SK-N-MC (cell line): ENCODE measurements at regions not wholly inside any gene's neighbourhood (a gene's known extent, or its start where the extent isn't known, plus 50 kb on each side); places are given as distances from the start of the nearest gene placed in this dataset.
"Not testable (repeated sequence)": the region's sequence is repeated elsewhere in the genome, so short reads cannot be mapped to it uniquely, and the experiment has no call there.

Source experiments
- DNase-seq: peaks from one replicate; pipeline ENCODE4 v3.0.0-alpha.2; 2011; ENCODE audit warnings: low read depth, low spot score
- H3K27ac ChIP-seq: fragments of 200-600 bp; sonication (generic); 2 replicates; pipeline ENCODE4 v1.5.1; 2016; ENCODE audit warnings: mixed run types
- H3K36me3 ChIP-seq: fragments of 200-600 bp; sonication (generic); 2 replicates; pipeline ENCODE4 v1.6.1; 2017; ENCODE audit warnings: antibody characterized with exemption, low read length, mixed read lengths; ENCODE audit not compliant: insufficient read depth
- H3K4me3 ChIP-seq: fragments of 200-600 bp; sonication (generic); 2 replicates; pipeline ENCODE4 v1.5.1; 2016
- H3K9ac ChIP-seq: fragments of 200-600 bp; sonication (generic); 2 replicates; pipeline ENCODE4 v1.8.0; 2017; ENCODE audit warnings: mixed run types, mixed read lengths; ENCODE audit not compliant: insufficient read length
- H3K9me3 ChIP-seq: fragments of 200-600 bp; sonication (generic); 2 replicates; pipeline ENCODE4 v1.6.1; 2017; ENCODE audit warnings: low read depth, mild to moderate bottlenecking, antibody characterized with exemption, low read length, moderate library complexity, mixed read lengths
- EZH2 ChIP-seq: fragments of 200-600 bp; sonication (generic); IDR thresholded peaks from one replicate; pipeline ENCODE4 v1.6.1; 2017; ENCODE audit warnings: antibody characterized with exemption
- FOXP2 ChIP-seq: optimal IDR thresholded peaks from 2 replicates; pipeline ENCODE3; 2011; ENCODE audit warnings: mild to moderate bottlenecking, moderate library complexity; ENCODE audit not compliant: insufficient read depth; ENCODE audit errors: extremely low read length, control extremely low read depth
- POLR2AphosphoS5 ChIP-seq: IDR thresholded peaks from 2 replicates; pipeline ENCODE4 v1.6.1; 2012; ENCODE audit warnings: mild to moderate bottlenecking, low read depth, low read length, borderline replicate concordance

GRCh38 chr9:85302938-85303756 is 438.6 kb downstream of the AGTPBP1 start:
- Histone ChIP-seq H3K9ac (no peak overlapping the region), H3K36me3 (no peaks in the 10 kb centered on the region), H3K27ac (no peak overlapping the region), H3K9me3 (no peaks in the 10 kb centered on the region), H3K4me3 (no peak overlapping the region)
- no peak for DNase-seq
- TF ChIP-seq FOXP2 = no peak

- Histone ChIP-seq H3K36me3 (no peaks in the 10 kb centered on the region), H3K9ac (no peak overlapping the region), H3K9me3 (no peaks in the 10 kb centered on the region), H3K4me3 (no peak overlapping the region), H3K27ac (no peak overlapping the region)
- no peak for DNase-seq
- TF ChIP-seq EZH2 (no peak), POLR2AphosphoS5 (no peak)
Measured at GRCh38 chr9:85298499-85298898, 443.3 kb downstream of the AGTPBP1 start.

- not testable (repeated sequence) for H3K36me3 ChIP-seq, H3K4me3 ChIP-seq, H3K9me3 ChIP-seq, H3K27ac ChIP-seq, H3K9ac ChIP-seq, DNase-seq
Measured at GRCh38 chr9:85295244-85295643, 446.5 kb downstream of the AGTPBP1 start.

GRCh38 chr9:85292261-85292660 is 449.5 kb downstream of the AGTPBP1 start:
- no peaks in the 10 kb centered on the region for H3K36me3 ChIP-seq
- TF ChIP-seq FOXP2 (no peak), POLR2AphosphoS5 (no peak), EZH2 (no peak)
- H3K9me3 ChIP-seq = no peaks in the 10 kb centered on the region
- no peak overlapping the region for H3K9ac ChIP-seq
- DNase-seq = no peak
- H3K4me3 ChIP-seq = no peak overlapping the region
- H3K27ac ChIP-seq = no peak overlapping the region

- Histone ChIP-seq H3K9ac (no peak overlapping the region), H3K4me3 (no peak overlapping the region), H3K36me3 (no peaks in the 10 kb centered on the region), H3K27ac (no peak overlapping the region), H3K9me3 (no peaks in the 10 kb centered on the region)
- DNase-seq = no peak
- TF ChIP-seq EZH2 (no peak), POLR2AphosphoS5 (no peak), FOXP2 (no peak)
Measured at GRCh38 chr9:85291266-85291665, 450.5 kb downstream of the AGTPBP1 start.

- TF ChIP-seq FOXP2 = no peak
- no peak for TF ChIP-seq POLR2AphosphoS5
- no peak for TF ChIP-seq EZH2
- Histone ChIP-seq H3K4me3 (no peak overlapping the region), H3K27ac (no peak overlapping the region), H3K9me3 (no peaks in the 10 kb centered on the region), H3K36me3 (no peaks in the 10 kb centered on the region), H3K9ac (no peak overlapping the region)
- DNase-seq = no peak
Measured at GRCh38 chr9:85290019-85290418, 451.7 kb downstream of the AGTPBP1 start.

GRCh38 chr9:85289142-85289541 is 452.6 kb downstream of the AGTPBP1 start:
- no peaks in the 10 kb centered on the region for H3K9me3 ChIP-seq
- DNase-seq = no peak
- no peaks in the 10 kb centered on the region for H3K36me3 ChIP-seq
- TF ChIP-seq EZH2 (no peak), FOXP2 (no peak), POLR2AphosphoS5 (no peak)
- H3K4me3 ChIP-seq = no peak overlapping the region
- H3K9ac ChIP-seq = no peak overlapping the region
- H3K27ac ChIP-seq = no peak overlapping the region

GRCh38 chr9:85283421-85283820 is 458.3 kb downstream of the AGTPBP1 start:
- H3K27ac ChIP-seq = no peak overlapping the region
- H3K9me3 ChIP-seq = no peaks in the 10 kb centered on the region
- H3K9ac ChIP-seq = no peak overlapping the region
- H3K36me3 ChIP-seq = no peaks in the 10 kb centered on the region
- no peak for DNase-seq
- TF ChIP-seq POLR2AphosphoS5 = no peak
- TF ChIP-seq FOXP2 = no peak
- TF ChIP-seq EZH2 = no peak
- no peak overlapping the region for H3K4me3 ChIP-seq

- TF ChIP-seq POLR2AphosphoS5 (no peak), FOXP2 (no peak), EZH2 (no peak)
- Histone ChIP-seq H3K4me3 (no peak overlapping the region), H3K9ac (no peak overlapping the region), H3K36me3 (no peaks in the 10 kb centered on the region), H3K27ac (no peak overlapping the region), H3K9me3 (no peaks in the 10 kb centered on the region)
- no peak for DNase-seq
Measured at GRCh38 chr9:85278769-85279168, 463.0 kb downstream of the AGTPBP1 start.
